ENCODE measurements at regions not wholly inside any gene's neighbourhood (a gene's known extent, or its start where the extent isn't known, plus 50 kb on each side); places are given as distances from the start of the nearest gene placed in this dataset.

DNA sequence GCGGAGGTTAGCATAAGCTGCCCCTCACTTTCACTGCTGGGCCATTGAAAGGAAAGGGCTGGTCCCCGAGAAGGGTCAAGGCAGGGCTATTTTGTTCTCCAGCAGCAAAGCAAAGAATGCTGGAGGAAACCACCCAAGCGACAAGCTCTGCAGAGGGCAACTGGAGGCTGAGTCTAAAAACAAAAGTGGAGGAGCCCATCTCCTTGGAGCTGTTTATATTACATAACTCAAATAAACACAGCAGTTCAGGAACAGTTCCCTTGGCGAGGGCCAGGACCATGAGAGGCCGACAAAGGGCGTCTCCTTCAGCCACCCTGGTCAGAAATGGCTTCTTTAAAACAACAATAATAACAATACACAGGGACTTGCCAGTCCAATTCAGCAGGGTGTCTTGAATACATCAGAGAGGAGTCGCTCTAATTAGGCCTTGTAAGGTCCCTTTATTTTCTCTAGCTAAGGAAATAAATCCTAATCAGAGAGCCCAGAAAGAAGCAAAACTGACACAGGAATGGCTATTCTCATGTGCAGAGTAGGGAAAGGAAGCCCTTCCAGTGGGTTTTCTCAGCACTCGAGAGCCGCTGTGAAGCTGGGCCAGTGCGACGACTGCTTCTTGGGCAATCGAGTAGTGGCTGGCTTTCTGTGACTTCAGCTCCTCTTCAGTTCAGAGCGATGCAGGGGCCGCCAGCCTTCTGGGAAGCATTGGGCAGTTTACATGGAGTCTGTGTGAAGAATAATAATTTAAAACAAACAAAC, 57.0 kb upstream of the TARBP1 start:
- DNase-seq, result no peak

- DNase-seq, result no peak
These were observed 56.2 kb upstream of the TARBP1 start for GRCh38 chr1:234535218-234535617.

DNA sequence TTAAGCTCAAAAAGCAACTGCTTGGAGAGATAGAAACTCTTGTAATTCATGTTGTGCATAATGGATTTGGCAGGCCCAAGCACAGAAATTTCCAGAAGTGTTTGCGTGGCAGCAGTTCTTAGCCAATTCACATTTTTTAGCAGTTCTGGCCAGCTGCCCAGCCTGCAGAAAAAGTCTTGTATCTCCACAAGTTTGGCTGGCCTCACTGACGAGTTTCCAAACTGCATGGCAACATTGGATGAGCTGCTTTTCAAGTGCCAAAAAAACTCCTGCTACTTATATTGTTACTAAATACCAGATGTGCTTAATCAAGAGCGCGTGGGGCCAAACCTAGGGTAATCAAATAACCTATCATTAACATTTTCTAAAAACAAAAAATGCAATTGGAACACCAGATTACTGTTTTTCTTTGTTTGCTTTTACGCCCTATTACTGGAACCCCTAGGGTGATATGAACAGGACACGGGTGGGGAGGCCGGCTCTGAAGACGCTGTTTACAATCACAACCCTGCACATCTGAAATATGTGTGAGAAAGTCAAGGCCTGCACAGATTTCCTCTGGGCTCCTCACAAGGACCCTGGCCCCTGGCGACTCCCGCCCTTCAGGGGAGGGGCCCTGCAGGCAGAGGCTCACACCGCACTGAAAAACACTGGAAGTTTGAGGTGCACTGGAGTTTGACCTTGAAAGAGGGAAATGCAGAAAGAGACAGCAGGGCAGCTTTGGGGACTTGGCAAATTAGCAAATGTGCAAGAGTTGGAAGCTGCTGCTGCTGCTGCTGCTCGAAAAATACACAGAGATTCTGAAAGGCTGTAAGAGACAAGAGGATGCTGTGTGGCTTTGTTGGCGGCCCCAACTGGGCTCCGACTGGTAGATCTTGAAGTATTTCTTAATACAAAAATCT, 55.2 kb upstream of the TARBP1 start:
- DNase-seq, result no peak

- DNase-seq, result no peak
These were observed 54.3 kb upstream of the TARBP1 start for GRCh38 chr1:234533034-234533891.

DNA sequence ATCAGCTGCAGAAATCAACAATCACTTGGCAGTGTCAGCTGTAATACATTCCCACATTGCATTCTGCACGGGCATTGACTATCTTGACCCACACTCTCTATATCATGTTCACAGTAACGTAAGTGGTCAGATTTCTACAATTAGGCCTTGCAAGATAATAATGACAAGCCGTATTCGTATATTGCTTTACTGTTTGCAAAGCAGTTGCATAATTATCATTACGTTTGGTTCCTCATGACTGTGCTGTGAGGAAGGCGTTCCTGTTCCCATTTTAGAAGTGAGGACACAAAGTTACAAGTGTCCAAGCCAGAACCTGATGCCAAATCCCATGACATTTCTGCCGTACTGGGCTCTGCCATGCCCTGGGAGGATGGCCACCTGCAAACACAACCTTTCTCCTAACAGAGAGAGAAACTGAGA, 53.5 kb upstream of the TARBP1 start:
- no peak for DNase-seq

DNA sequence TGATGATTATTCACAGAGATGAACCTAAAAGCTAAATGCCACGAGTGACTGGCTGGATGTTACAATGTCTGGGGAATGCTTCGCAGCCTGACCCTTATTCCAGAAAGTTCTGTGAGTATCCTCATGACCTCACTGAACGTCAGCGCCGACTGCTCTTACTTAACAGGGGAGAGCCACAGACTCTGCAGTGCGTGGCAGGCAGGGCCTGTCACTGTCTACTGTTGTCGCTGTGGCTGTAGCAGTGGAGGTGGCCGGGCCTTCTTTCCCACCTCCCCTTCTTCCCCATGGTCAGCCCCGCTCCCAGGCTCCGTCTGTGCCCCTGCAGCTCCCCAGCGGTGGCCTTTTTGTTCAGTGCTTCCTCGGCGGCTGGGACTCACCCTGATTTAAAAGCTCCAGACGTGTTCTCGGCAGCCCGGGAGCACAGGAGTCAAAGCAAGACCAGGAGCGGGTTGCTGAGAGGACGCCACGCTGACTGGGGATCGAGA, 52.2 kb upstream of the TARBP1 start:
- DNase-seq, result no peak

GRCh38 chr1:234530672-234531071, 51.7 kb upstream of the TARBP1 start:
- no peak for DNase-seq

DNA sequence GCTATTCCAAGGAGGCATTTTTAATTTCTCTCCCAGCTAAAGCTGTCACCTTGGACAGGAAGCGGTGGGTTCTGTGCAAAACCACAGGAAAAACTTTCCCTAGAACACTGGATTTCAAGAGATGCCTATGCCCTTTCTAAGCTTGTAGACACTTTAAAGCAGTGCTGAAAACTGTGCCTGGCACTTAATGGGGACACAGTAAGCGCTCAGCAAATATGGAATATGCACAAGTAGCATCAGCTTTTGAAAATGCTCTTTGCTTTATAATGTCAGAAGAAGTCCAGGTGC, 50.9 kb upstream of the TARBP1 start:
- DNase-seq, result no peak

DNA sequence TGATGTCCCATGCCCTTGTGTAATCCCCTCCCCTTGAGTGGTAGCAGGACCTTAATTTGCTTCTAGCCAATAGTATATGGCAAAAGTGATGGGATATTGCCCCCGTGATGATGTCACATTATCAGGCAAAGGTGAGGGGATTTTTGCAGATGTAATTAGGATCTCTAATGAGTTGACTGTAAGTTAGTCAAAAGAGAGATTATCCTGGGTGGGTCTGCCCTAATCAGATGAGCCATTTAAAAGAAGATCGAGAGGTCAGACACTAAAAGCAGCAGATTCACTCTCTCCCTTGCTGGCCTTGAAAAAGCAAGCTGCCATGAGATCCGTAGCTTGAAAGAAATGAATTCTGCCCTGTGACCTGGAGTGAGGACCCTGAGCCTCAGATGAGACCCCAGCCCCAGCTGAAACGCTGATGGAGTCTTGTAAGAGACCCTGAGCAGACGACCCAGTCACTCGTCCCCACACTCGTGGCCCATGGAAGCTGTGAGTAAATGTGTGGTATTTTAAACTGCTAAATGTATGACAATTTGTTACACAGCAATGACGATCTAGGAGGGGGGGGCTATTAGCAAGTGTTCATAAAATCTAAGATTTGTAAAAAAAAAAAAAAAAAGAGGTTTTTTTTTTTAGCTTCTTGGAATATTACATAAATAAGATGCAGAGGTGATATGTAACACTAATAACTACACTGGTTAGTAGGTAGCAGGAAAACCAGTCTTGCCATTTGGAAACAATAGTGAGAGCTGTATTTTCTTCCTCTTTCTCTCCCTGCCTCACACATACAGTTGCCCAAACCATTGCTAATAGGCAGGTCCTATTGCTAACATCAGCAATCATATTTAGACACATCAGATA, 50.3 kb upstream of the TARBP1 start:
- no peak for DNase-seq
